GM12878 (cell line): ENCODE measurements at regions not wholly inside any gene's neighbourhood (a gene's known extent, or its start where the extent isn't known, plus 50 kb on each side); places are given as distances from the start of the nearest gene placed in this dataset.

Source experiments
- CREB1 ChIP-seq: IDR thresholded peaks from 2 replicates; pipeline ENCODE4 v1.6.1; 2012; ENCODE audit warnings: low read depth, mild to moderate bottlenecking, inconsistent platforms
- EZH2 ChIP-seq: IDR thresholded peaks from 2 replicates; pipeline ENCODE4 v1.6.1; 2012; ENCODE audit warnings: low read depth, mild to moderate bottlenecking, control low read depth, inconsistent platforms, low read length, borderline replicate concordance; ENCODE audit not compliant: control insufficient read depth
- FOS ChIP-seq: IDR thresholded peaks from 3 replicates; pipeline ENCODE4 v1.6.1; 2011; ENCODE audit warnings: borderline replicate concordance; ENCODE audit not compliant: insufficient read length; ENCODE audit errors: extremely low read depth
- MXI1 ChIP-seq: fragments of 150-350 bp; IDR thresholded peaks from 2 replicates; pipeline ENCODE4 v1.6.1; 2011; ENCODE audit warnings: low read depth, mild to moderate bottlenecking, inconsistent platforms, low read length, improper control_type of control experiment
- NR2F1 ChIP-seq: fragments of 450-650 bp; conservative IDR thresholded peaks from 2 replicates; pipeline ENCODE4 v1.6.1; 2017; ENCODE audit warnings: mild to moderate bottlenecking
- PML ChIP-seq: IDR thresholded peaks from 2 replicates; pipeline ENCODE4 v1.6.1; 2012; ENCODE audit warnings: low read length, inconsistent platforms
- SMAD5 ChIP-seq: IDR thresholded peaks from 2 replicates; pipeline ENCODE4 v1.6.1; 2016; ENCODE audit warnings: antibody characterized with exemption, low read depth
- ZNF384 ChIP-seq: IDR thresholded peaks from 2 replicates; pipeline ENCODE4 v1.6.1; 2012; ENCODE audit warnings: low read depth, mild to moderate bottlenecking, low read length, improper control_type of control experiment, borderline replicate concordance
- TF ChIP-seq, protein P1 (sequence below): fragments of 450-650 bp; IDR thresholded peaks from 2 replicates; pipeline ENCODE4 v1.6.1; 2017; ENCODE audit warnings: mild to moderate bottlenecking, moderate library complexity
- TF ChIP-seq, protein P2 (sequence below): IDR thresholded peaks from 2 replicates; pipeline ENCODE4 v1.6.1; 2012; ENCODE audit warnings: low read length, inconsistent platforms

GRCh38 chr3:193895409-193895808, 240.5 kb upstream of the HES1 start (continued):
- TF ChIP-seq ZNF384 (no peak), FOS (no peak), EZH2 (no peak), NR2F1 (no peak), PML (no peak), CREB1 (no peak), SMAD5 (no peak), MXI1 (no peak)
- TF ChIP-seq, protein P1, sequence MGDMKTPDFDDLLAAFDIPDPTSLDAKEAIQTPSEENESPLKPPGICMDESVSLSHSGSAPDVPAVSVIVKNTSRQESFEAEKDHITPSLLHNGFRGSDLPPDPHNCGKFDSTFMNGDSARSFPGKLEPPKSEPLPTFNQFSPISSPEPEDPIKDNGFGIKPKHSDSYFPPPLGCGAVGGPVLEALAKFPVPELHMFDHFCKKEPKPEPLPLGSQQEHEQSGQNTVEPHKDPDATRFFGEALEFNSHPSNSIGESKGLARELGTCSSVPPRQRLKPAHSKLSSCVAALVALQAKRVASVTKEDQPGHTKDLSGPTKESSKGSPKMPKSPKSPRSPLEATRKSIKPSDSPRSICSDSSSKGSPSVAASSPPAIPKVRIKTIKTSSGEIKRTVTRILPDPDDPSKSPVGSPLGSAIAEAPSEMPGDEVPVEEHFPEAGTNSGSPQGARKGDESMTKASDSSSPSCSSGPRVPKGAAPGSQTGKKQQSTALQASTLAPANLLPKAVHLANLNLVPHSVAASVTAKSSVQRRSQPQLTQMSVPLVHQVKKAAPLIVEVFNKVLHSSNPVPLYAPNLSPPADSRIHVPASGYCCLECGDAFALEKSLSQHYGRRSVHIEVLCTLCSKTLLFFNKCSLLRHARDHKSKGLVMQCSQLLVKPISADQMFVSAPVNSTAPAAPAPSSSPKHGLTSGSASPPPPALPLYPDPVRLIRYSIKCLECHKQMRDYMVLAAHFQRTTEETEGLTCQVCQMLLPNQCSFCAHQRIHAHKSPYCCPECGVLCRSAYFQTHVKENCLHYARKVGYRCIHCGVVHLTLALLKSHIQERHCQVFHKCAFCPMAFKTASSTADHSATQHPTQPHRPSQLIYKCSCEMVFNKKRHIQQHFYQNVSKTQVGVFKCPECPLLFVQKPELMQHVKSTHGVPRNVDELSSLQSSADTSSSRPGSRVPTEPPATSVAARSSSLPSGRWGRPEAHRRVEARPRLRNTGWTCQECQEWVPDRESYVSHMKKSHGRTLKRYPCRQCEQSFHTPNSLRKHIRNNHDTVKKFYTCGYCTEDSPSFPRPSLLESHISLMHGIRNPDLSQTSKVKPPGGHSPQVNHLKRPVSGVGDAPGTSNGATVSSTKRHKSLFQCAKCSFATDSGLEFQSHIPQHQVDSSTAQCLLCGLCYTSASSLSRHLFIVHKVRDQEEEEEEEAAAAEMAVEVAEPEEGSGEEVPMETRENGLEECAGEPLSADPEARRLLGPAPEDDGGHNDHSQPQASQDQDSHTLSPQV, result no peak
- TF ChIP-seq, protein P2, sequence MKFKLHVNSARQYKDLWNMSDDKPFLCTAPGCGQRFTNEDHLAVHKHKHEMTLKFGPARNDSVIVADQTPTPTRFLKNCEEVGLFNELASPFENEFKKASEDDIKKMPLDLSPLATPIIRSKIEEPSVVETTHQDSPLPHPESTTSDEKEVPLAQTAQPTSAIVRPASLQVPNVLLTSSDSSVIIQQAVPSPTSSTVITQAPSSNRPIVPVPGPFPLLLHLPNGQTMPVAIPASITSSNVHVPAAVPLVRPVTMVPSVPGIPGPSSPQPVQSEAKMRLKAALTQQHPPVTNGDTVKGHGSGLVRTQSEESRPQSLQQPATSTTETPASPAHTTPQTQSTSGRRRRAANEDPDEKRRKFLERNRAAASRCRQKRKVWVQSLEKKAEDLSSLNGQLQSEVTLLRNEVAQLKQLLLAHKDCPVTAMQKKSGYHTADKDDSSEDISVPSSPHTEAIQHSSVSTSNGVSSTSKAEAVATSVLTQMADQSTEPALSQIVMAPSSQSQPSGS, result no peak
